NT2/D1 (cell line): ENCODE measurements at regions not wholly inside any gene's neighbourhood (a gene's known extent, or its start where the extent isn't known, plus 50 kb on each side); places are given as distances from the start of the nearest gene placed in this dataset.

ENCODE experiments used
- DNase-seq: peaks from one replicate; pipeline ENCODE4 v3.0.0-alpha.2; 2011; ENCODE audit warnings: low read depth, low spot score
- H3K27me3 ChIP-seq: 2 replicates; pipeline ENCODE4 v1.6.0; 2011; ENCODE audit warnings: mild to moderate bottlenecking; ENCODE audit not compliant: insufficient read length, insufficient read depth
- H3K36me3 ChIP-seq: 2 replicates; pipeline ENCODE4 v1.6.1; 2011; ENCODE audit warnings: mild to moderate bottlenecking, low read length, mixed read lengths; ENCODE audit not compliant: insufficient read depth, insufficient read length
- H3K4me1 ChIP-seq: 2 replicates; pipeline ENCODE4 v1.5.1; 2011; ENCODE audit not compliant: insufficient read depth, insufficient read length
- H3K4me3 ChIP-seq: 2 replicates; pipeline ENCODE4 v1.5.1; 2011; ENCODE audit warnings: low read depth; ENCODE audit not compliant: insufficient read length
- H3K9ac ChIP-seq: 2 replicates; pipeline ENCODE4 v1.6.0; 2011; ENCODE audit warnings: low read depth; ENCODE audit not compliant: insufficient read length
- H3K9me3 ChIP-seq: 2 replicates; pipeline ENCODE4 v1.5.1; 2011; ENCODE audit warnings: mild to moderate bottlenecking, low read length; ENCODE audit not compliant: insufficient read depth
- SUZ12 ChIP-seq: IDR thresholded peaks from 2 replicates; pipeline ENCODE4 v1.6.1; 2011; ENCODE audit not compliant: insufficient read length, insufficient read depth; ENCODE audit errors: extremely low read depth
- YY1 ChIP-seq: IDR thresholded peaks from 2 replicates; pipeline ENCODE4 v1.6.1; 2011; ENCODE audit not compliant: insufficient read length, insufficient read depth
- ZNF274 ChIP-seq: IDR thresholded peaks from 2 replicates; pipeline ENCODE4 v1.6.1; 2011; ENCODE audit warnings: mild to moderate bottlenecking, low read depth, low read length

DNA sequence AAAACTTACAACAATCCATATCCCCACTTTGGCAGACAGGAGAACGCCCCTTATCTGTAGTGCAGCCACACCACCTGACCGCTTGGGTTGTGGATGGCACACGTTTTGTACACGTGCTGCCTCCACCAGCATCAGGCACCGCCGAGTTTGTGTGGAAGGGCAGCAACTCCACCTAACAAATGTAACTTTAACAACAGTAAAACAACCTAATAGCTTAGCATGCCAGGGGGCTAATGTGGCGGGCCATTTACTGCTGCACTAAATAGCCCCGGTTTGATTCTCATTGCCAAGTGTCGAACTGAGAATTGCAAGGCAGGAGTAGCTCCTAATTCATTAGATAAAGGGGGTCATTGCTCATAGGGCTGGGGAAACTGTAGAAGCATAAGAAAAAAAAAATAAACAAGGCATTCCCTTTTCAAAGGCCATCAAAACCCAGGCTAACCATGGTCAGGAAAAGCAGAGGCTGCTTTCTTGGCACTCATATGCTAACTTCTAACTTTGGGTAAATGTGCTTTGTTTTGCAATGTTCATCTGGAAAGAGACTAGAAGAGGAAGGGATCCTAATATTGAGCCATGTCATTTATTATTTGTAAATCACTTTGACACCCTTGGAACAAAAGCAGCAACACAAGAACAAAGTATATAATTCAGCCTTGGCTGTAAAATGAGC is 279.7 kb upstream of the SOX5 start:
- Histone ChIP-seq H3K9ac (no peak overlapping the region), H3K27me3 (no peaks in the 10 kb centered on the region), H3K4me3 (no peak overlapping the region), H3K9me3 (peaks cover 6% of the 10 kb centered on the region; the same call in 1 of the 2 replicates), H3K36me3 (no peaks in the 10 kb centered on the region), H3K4me1 (peaks cover 6% of the 10 kb centered on the region)
- DNase-seq, result no peak
- TF ChIP-seq YY1 (no peak), SUZ12 (no peak), ZNF274 (no peak)

- H3K36me3 ChIP-seq, result no peaks in the 10 kb centered on the region
- TF ChIP-seq SUZ12, result no peak
- no peak for TF ChIP-seq YY1
- TF ChIP-seq ZNF274, result no peak
- no peak overlapping the region for H3K4me3 ChIP-seq
- no peaks in the 10 kb centered on the region for H3K9me3 ChIP-seq
- no peak for DNase-seq
- no peaks in the 10 kb centered on the region for H3K27me3 ChIP-seq
- no peak overlapping the region for H3K9ac ChIP-seq
- H3K4me1 ChIP-seq, result peaks cover 6% of the 10 kb centered on the region
These were observed 278.9 kb upstream of the SOX5 start for GRCh38 chr12:24228371-24228770.

- no peak for DNase-seq
- Histone ChIP-seq H3K4me3 (no peak overlapping the region), H3K9ac (no peak overlapping the region), H3K27me3 (no peaks in the 10 kb centered on the region), H3K9me3 (no peaks in the 10 kb centered on the region), H3K36me3 (no peaks in the 10 kb centered on the region), H3K4me1 (peaks cover 6% of the 10 kb centered on the region)
- TF ChIP-seq ZNF274 (no peak), YY1 (no peak), SUZ12 (no peak)
These were observed 278.1 kb upstream of the SOX5 start for GRCh38 chr12:24227551-24227950.

- peaks cover 6% of the 10 kb centered on the region for H3K4me1 ChIP-seq
- H3K36me3 ChIP-seq, result no peaks in the 10 kb centered on the region
- H3K27me3 ChIP-seq, result no peaks in the 10 kb centered on the region
- TF ChIP-seq YY1 (no peak), SUZ12 (no peak), ZNF274 (no peak)
- no peak for DNase-seq
- no peaks in the 10 kb centered on the region for H3K9me3 ChIP-seq
- H3K9ac ChIP-seq, result no peak overlapping the region
- no peak overlapping the region for H3K4me3 ChIP-seq
These were observed 277.4 kb upstream of the SOX5 start for GRCh38 chr12:24226745-24227350.

GRCh38 chr12:24224401-24224800 is 274.9 kb upstream of the SOX5 start:
- TF ChIP-seq SUZ12 (no peak), YY1 (no peak), ZNF274 (no peak)
- no peak for DNase-seq
- Histone ChIP-seq H3K9me3 (no peaks in the 10 kb centered on the region), H3K9ac (no peak overlapping the region), H3K4me1 (peaks cover 6% of the 10 kb centered on the region), H3K36me3 (no peaks in the 10 kb centered on the region), H3K4me3 (no peak overlapping the region), H3K27me3 (no peaks in the 10 kb centered on the region)

DNA sequence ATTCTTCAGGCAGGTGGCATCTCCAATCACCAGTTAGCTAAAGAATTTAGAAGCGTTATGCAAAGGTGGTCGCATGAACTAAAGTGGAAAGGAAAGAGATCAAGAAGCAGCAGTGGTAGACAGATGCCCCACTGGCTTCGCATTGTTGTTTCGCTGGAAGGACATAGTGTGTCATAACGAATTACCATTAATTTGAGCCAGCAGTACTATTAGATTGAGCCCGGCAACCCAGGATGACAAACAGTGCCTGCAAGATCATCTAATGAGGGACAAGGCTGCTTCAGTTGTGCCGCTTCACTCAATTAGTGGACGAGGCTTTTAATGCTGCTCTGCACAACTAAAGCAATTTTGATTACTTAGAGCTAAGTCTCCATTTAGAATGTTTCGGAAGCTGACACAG is 274.5 kb upstream of the SOX5 start:
- Histone ChIP-seq H3K4me3 (no peak overlapping the region), H3K36me3 (no peaks in the 10 kb centered on the region), H3K9me3 (no peaks in the 10 kb centered on the region), H3K9ac (no peak overlapping the region), H3K27me3 (no peaks in the 10 kb centered on the region), H3K4me1 (peaks cover 4% of the 10 kb centered on the region)
- DNase-seq, result no peak
- TF ChIP-seq YY1 (no peak), SUZ12 (no peak), ZNF274 (no peak)

DNA sequence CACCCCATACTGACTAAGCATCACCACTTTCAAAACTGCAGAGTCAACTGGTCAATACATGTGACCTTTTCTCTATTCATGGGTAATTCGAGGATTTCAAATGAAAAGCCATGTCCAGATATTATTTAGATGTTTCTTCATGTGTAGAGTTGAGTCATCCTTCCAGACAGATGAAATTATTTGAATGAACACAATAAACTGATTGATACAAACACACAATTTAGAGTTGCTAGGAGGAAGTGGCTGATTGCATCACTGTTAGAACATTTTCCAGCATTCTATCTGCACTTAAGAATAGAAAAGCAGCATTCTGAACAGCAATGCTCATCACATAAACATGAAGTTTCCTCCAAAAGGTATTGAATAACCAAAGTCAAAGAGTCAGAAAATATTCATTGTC is 273.5 kb upstream of the SOX5 start:
- H3K4me3 ChIP-seq, result no peak overlapping the region
- TF ChIP-seq SUZ12, result no peak
- no peak for TF ChIP-seq ZNF274
- no peak for TF ChIP-seq YY1
- no peaks in the 10 kb centered on the region for H3K36me3 ChIP-seq
- no peak for DNase-seq
- H3K27me3 ChIP-seq, result no peaks in the 10 kb centered on the region
- H3K9ac ChIP-seq, result no peak overlapping the region
- no peaks in the 10 kb centered on the region for H3K9me3 ChIP-seq
- H3K4me1 ChIP-seq, result no peaks in the 10 kb centered on the region

DNA sequence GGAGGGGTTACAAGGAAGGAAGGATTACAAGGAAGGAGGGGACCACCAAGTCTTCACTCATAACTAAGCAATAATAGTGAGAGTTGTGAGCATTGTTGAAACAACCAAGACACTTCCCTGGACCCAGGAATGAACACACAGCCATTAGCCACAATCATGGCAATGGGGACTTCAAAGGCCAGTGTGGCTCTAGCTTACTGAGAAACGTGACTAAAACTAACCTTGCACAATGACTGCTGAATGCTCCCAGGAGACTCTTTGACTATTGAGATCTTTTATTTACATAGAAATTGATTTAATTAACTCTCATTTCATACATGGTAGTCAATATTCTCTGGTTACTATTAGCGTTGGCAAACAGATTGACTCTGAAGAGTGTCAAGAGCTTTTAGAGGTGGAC is 263.0 kb upstream of the SOX5 start:
- Histone ChIP-seq H3K9me3 (peaks cover 5% of the 10 kb centered on the region; the same call in 1 of the 2 replicates), H3K9ac (no peak overlapping the region), H3K4me3 (no peak overlapping the region), H3K36me3 (no peaks in the 10 kb centered on the region), H3K4me1 (no peaks in the 10 kb centered on the region), H3K27me3 (no peaks in the 10 kb centered on the region)
- no peak for TF ChIP-seq YY1
- TF ChIP-seq ZNF274, result no peak
- TF ChIP-seq SUZ12, result no peak
- DNase-seq, result no peak
